ENCODE measurements at regions not wholly inside any gene's neighbourhood (a gene's known extent, or its start where the extent isn't known, plus 50 kb on each side); places are given as distances from the start of the nearest gene placed in this dataset.
A peak's percentile ranks its signal among the peaks of the same experiment; 100 is the strongest.
"Not testable (repeated sequence)": the region's sequence is repeated elsewhere in the genome, so short reads cannot be mapped to it uniquely, and the experiment has no call there.

- no peak for DNase-seq (ENCODE audit: low spot score)
Observed at GRCh38 chr14:38973083-38973700, 129.8 kb downstream of the SEC23A start.

DNA sequence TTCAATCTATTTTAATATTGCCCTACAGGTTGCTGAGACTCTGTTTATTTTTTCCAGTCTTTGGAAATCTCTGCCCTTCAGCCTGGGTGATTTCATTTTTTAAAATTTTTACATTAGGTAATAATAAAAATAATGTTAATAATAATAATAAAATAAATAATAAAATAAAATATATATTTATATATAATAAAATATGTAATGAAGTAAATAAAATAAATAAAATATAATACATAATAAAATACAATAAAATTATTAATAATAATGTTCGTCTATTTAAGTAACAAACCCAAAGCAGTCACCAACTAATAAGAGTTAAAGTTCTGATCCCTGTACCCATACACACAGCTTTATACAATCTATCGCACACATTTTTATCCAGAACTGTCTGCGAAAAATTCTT is 130.5 kb downstream of the SEC23A start:
- no peak for DNase-seq (ENCODE audit: low spot score)

- no peak for DNase-seq (ENCODE audit: low spot score)
Observed at GRCh38 chr14:38971258-38971921, 131.6 kb downstream of the SEC23A start.

- no peak for DNase-seq (ENCODE audit: low spot score)
Observed at GRCh38 chr14:38964630-38965029, 138.4 kb downstream of the SEC23A start.

GRCh38 chr14:38960946-38961531 is 142.0 kb downstream of the SEC23A start:
- DNase-seq (ENCODE audit: low spot score) = no peak

GRCh38 chr14:38959021-38959420 is 144.0 kb downstream of the SEC23A start:
- no peak for DNase-seq (ENCODE audit: low spot score)

- no peak for DNase-seq (ENCODE audit: low spot score)
Observed at GRCh38 chr14:38958589-38958988, 144.4 kb downstream of the SEC23A start.

DNA sequence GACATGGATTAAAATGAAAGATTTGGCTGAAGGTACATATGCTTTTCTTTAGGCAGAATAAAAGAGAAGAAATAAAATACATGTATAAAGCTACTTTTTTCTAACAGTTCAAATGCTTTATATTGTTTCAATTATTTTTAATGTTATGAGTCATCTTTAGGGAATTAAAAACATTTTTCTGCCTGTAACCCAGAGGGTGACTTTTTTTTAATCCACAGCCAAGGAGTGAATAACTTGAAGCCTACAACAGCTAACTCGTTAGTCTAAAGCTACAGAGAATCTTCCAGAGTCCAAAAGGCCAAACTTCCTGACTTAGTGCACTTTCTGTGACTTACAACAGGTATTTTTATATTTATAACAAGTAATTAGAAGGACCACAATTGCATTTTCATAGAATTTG is 151.6 kb downstream of the SEC23A start:
- no peak for DNase-seq (ENCODE audit: low spot score)

- no peak for DNase-seq (ENCODE audit: low spot score)
Observed at GRCh38 chr14:38950676-38951075, 152.4 kb downstream of the SEC23A start.

DNA sequence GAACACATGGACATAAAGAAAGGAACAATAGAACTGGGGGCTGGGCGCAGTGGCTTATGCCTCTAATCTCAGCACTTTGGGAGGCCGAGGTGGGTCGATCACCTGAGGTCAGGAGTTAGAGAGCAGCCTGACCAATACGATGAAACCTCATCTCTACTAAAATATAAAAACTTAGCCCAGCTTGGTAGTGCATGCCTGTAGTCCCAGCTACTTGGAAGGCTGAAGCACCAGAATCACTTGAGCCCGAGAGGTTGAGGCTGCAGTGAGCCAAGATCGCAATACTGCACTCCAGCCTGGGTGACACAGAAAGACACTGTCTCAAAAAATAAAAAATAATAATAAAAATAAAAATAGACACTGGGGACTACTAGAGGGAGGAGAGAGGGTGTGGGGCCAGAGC is 154.5 kb downstream of the SEC23A start:
- no peak for DNase-seq (ENCODE audit: low spot score)

DNA sequence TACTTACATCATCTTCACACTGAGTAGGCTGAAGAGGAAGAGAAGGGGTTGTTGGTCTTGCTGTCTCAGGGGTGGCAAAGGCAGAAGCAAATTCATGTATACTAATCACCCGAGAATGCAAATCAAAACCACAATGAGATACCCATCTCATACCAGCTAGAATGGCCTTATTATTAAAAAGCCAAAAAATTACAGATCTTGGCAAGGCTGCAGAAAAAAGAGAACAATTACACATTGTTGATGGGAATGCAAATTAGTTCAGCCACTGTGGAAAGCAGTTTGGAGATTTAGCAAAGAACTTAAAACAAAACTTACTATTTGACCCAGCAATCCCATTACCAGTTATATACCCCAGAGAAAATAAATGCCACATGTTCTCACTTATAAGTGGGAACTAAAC is 154.9 kb downstream of the SEC23A start:
- DNase-seq (ENCODE audit: low spot score) = peak; percentile 99

GRCh38 chr14:38947343-38947742 is 155.7 kb downstream of the SEC23A start:
- peak; percentile 49 for DNase-seq (ENCODE audit: low spot score)

DNA sequence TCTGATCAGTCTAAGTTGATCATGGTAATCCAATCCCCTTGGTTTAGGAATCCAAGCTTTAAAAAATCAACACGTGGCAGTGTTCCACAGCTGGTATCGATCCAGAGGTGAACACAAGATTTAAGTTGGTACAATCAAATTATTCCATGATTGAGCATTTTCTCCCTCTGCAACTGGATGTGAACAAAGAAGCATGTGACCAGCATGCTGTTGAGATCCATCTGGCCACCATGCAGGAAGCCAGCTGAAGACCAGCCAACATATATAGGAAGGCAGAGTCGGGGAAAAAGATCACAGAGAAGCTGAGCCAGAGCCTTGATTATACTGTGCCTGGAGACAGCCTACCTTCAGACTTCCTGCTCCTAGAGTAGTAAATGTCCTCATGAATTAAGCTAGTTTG is 158.3 kb downstream of the SEC23A start:
- peak; percentile 72 for DNase-seq (ENCODE audit: low spot score)

- DNase-seq (ENCODE audit: low spot score) = no peak
Observed at GRCh38 chr14:38941488-38941887, 161.5 kb downstream of the SEC23A start.

DNA sequence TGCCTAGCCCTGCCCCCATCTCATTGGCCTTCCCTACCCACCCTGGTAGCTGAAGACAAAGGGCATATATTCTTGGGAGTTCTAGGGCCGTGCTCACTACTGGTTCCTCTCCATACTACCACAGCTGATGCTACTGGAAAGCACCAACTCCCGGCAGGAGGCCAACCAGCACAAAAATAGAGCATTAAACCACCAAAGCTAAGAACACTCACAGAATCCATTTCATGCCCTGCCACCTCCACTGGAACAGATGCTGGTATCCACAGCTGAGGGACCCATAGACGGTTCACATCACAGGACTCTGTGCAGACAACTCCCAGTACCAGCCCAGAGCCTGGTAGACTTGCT is 170.4 kb downstream of the SEC23A start:
- DNase-seq (ENCODE audit: low spot score) = not testable (repeated sequence)

DNA sequence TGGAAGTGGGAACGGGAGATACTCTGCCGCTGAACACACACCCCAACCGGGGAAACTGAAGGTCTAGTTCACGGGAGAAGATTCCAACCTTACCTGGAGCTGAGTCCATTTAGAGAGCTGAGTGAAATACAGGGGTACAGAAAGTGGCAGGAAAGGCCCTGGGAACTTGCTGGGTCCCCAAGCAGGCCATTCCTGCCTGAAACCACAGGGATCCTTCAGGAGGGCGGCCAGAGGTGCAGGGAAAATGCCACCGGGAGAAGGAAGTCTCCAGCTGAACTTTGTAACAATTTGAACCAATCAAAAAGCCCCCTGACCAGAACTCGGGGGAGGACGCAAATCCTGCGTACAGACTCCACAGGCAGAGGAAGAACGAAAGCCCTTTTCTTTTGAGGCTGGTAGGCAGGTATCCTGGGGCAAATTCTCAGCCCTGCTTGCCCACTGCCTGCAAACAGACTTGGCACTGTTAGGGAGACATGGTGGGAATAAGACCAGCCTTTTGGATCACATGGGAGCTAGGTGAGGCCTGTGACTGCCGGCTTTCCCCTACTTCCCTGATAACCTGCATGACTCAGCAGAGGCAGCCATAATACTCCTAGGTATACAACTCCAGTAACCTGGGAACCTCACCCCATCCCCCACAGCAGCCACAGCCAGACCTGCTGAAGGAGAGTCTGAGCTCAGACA is 170.9 kb downstream of the SEC23A start:
- DNase-seq (ENCODE audit: low spot score) = no peak

GRCh38 chr14:38930898-38931297 is 172.1 kb downstream of the SEC23A start:
- no peak for DNase-seq (ENCODE audit: low spot score)

- DNase-seq (ENCODE audit: low spot score) = no peak
Observed at GRCh38 chr14:38930022-38930421, 173.0 kb downstream of the SEC23A start.

DNA sequence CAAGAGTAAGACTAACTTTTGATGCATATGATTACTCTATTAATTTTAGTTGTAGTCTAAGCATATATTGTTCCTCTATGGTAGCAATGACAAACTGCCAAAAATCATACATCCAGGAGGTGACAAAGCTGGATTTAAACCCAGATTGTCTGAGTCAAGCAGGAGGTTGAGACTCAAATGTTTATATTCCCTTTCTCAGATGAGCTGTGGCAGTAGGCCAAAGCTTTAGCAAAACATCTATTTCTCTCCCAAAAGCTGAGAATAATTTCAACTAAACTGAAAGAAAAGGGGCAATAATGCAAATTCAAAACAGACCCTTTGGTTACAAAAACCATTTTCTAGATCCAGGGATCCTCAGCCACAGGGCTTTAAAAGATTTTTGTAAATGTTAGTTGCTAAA is 173.6 kb downstream of the SEC23A start:
- no peak for DNase-seq (ENCODE audit: low spot score)

GRCh38 chr14:38921893-38922292 is 181.1 kb downstream of the SEC23A start:
- not testable (repeated sequence) for DNase-seq (ENCODE audit: low spot score)

GRCh38 chr14:38915125-38915524 is 187.9 kb downstream of the SEC23A start:
- no peak for DNase-seq (ENCODE audit: low spot score)

GRCh38 chr14:38910092-38910491 is 192.9 kb downstream of the SEC23A start:
- no peak for DNase-seq (ENCODE audit: low spot score)

DNA sequence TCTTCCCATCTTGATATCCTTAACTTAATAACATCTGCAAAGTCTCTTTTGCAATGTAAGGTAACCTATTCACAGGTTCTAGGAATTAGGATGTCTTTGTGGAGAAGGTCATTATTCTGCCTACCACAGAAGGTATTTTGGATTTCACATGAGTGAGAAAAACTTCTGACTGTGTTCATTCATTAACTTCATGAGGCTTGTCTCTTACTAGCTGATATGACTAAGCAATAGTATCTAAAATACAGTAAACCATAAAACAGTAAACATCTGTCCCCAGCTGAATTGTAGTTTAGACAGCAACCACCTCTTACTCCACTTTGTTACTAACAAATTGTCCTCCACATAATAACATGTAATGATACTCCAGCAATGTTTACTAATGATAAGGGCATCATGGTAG is 198.1 kb downstream of the SEC23A start:
- DNase-seq (ENCODE audit: low spot score) = no peak

Data from pons (tissue), 1 donor.